Lower leg skin (tissue), 3 donors: ENCODE measurements at regions not wholly inside any gene's neighbourhood (a gene's known extent, or its start where the extent isn't known, plus 50 kb on each side); places are given as distances from the start of the nearest gene placed in this dataset.

Experiments
- CTCF ChIP-seq, 3 donors: fragments of 450-650 bp; IDR thresholded peaks; one replicate each; pipeline ENCODE4 v1.5.1; 2016; ENCODE audit warnings: antibody characterized with exemption in 3 of 3, mild to moderate bottlenecking in 3 of 3, moderate library complexity in 2 of 3
- POLR2A ChIP-seq, 2 donors: fragments of 450-650 bp; IDR thresholded peaks; one replicate each; pipeline ENCODE4 v1.6.1; 2016 to 2017; ENCODE audit warnings: antibody characterized with exemption in 2 of 2, mild to moderate bottlenecking in 1 of 2, moderate library complexity in 1 of 2

DNA sequence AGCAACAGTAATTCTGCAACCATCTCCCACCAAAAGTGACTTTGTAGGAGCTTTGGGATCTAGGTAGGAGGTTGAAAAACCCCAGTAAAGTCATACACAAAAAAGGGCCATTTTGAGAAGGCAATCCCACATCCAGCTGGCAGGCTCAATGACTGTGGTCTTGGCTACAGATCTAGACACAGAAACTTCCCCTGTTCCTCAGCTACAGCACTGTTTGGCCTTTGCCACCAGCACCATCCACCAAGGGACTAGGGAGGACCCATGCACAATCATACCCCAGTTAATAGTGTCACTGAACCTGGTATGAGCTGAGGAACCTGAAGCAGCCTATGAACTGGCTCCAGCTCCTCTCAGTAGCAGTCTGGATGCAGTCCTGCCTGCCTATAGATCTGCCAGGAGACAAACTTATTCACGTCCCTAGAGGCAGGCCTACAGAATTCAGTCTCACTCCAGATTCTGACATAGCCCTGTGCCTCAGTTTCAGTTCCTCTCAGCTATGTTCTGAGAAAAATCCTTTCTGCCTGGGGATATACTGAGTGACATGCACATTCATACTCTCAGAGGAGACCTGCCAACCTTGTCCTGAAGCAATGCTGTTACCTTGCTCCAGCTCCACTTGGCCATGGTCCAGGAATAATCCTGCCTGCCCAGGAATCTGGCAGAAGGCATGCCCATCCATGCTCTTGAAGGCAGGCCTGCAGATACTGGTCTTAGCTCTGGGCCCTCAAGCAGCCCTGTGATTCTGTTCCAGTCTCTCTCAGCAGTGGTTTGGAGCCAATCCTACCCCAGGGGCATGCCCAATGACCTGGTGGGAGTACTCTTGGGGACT is 2048.3 kb upstream of the PCDH20 start:
- TF ChIP-seq CTCF (IDR thresholded peaks at IDR 0.05) (no peak), POLR2A (IDR thresholded peaks at IDR 0.05) (no peak)
